Lower lobe of right lung (tissue), 2 donors: ENCODE measurements at regions not wholly inside any gene's neighbourhood (a gene's known extent, or its start where the extent isn't known, plus 50 kb on each side); places are given as distances from the start of the nearest gene placed in this dataset.

Experiments used
- ATAC-seq, 2 donors: fragments of 200-7000 bp; cut with Tn5 transposase; one replicate each; pipeline ENCODE4 v1.9.1; 2020 to 2022; ENCODE audit warnings: mild to moderate bottlenecking in 2 of 2, moderate library complexity in 2 of 2
- DNase-seq: peaks from one replicate; pipeline ENCODE4 v3.0.0-alpha.2; 2020
- H3K27ac ChIP-seq: fragments of 200-600 bp; one replicate; pipeline ENCODE4 v1.8.0; 2022
- H3K27me3 ChIP-seq: fragments of 200-600 bp; one replicate; pipeline ENCODE4 v1.8.0; 2022; ENCODE audit warnings: low read depth
- H3K36me3 ChIP-seq: fragments of 200-600 bp; one replicate; pipeline ENCODE4 v1.8.0; 2022; ENCODE audit warnings: mild to moderate bottlenecking
- H3K4me1 ChIP-seq: fragments of 200-600 bp; one replicate; pipeline ENCODE4 v1.8.0; 2022
- H3K4me3 ChIP-seq: fragments of 200-600 bp; one replicate; pipeline ENCODE4 v1.8.0; 2022; ENCODE audit warnings: mild to moderate bottlenecking
- H3K9me3 ChIP-seq: fragments of 200-600 bp; one replicate; pipeline ENCODE4 v1.8.0; 2022
- CTCF ChIP-seq: fragments of 200-600 bp; IDR thresholded peaks from one replicate; pipeline ENCODE4 v1.8.0; 2022; ENCODE audit warnings: antibody characterized with exemption, mild to moderate bottlenecking
- intact Hi-C: fragments of 100-400 bp; cut with DNase I; formaldehyde crosslinking; loops from one replicate; pipeline ENCODE4 v1.11.0; 2022
- donor health status: DM: no; HTN: yes; CAD: no; lungs with severe emphysema.

GRCh38 chr12:38538319-38538718, 221.7 kb downstream of the ALG10B start:
- TF ChIP-seq CTCF: no peak
- DNase-seq (no peak), ATAC-seq (no peak)
- Histone ChIP-seq H3K27me3 (no peaks in the 10 kb centered on the region), H3K36me3 (no peaks in the 10 kb centered on the region), H3K27ac (no peak overlapping the region), H3K4me1 (no peaks in the 10 kb centered on the region), H3K4me3 (no peak overlapping the region), H3K9me3 (no peaks in the 10 kb centered on the region)
- intact Hi-C loops: no loop called here

DNA sequence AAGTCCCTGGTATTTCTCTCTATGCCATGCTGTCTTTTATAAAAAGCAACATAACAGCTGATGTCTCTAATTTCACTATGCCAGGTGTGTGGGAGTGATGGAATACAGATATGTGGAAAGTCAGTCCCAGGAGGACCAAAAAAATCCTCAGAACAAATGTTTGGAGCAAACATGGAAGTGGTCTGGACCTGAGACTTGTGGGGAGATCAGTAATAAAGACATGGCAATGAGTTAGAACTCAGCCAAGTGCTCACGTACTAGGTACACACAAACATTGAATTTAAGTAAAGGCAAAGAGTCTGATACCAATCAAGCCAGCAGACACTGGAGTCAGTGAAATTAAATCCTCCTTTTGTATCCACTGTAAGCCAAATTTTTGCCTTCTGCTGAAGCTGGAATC, 223.6 kb downstream of the ALG10B start:
- Histone ChIP-seq H3K4me3 (no peak overlapping the region), H3K36me3 (no peaks in the 10 kb centered on the region), H3K9me3 (no peaks in the 10 kb centered on the region), H3K27ac (no peak overlapping the region), H3K4me1 (no peaks in the 10 kb centered on the region), H3K27me3 (no peaks in the 10 kb centered on the region)
- no peak for TF ChIP-seq CTCF
- no peak for DNase-seq
- no peak for ATAC-seq
- intact Hi-C loops: no loop called here

DNA sequence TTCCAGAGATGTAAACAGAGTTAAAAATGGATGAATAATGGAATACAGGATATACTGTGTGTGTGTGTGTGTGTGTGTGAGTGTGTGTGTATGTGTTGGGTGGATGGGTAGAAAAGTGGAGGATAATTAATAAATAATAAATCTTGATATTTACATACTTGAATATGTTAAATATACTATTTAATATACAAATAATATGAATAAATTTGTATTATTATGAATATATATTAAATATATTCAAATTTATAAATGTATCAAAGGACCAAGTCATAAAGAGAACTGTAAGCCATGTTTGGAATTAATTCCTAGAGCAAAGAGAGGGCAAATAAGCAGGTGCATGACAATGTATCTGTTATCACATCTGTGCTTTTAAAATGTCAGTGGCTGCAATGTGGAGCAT, 225.3 kb downstream of the ALG10B start:
- H3K27me3 ChIP-seq: no peaks in the 10 kb centered on the region
- DNase-seq (no peak), ATAC-seq (no peak)
- H3K4me1 ChIP-seq: no peaks in the 10 kb centered on the region
- H3K9me3 ChIP-seq: no peaks in the 10 kb centered on the region
- TF ChIP-seq CTCF: no peak
- H3K36me3 ChIP-seq: no peaks in the 10 kb centered on the region
- H3K4me3 ChIP-seq: no peak overlapping the region
- H3K27ac ChIP-seq: no peak overlapping the region
- intact Hi-C loops: no loop called here

GRCh38 chr12:38543151-38543550, 226.6 kb downstream of the ALG10B start:
- intact Hi-C loops: no loop called here
- DNase-seq (peak; percentile 46), ATAC-seq (peak; percentile 85 to 90)
- no peaks in the 10 kb centered on the region for H3K36me3 ChIP-seq
- no peaks in the 10 kb centered on the region for H3K27me3 ChIP-seq
- no peaks in the 10 kb centered on the region for H3K9me3 ChIP-seq
- H3K4me1 ChIP-seq: no peaks in the 10 kb centered on the region
- H3K4me3 ChIP-seq: no peak overlapping the region
- no peak for TF ChIP-seq CTCF
- H3K27ac ChIP-seq: no peak overlapping the region

DNA sequence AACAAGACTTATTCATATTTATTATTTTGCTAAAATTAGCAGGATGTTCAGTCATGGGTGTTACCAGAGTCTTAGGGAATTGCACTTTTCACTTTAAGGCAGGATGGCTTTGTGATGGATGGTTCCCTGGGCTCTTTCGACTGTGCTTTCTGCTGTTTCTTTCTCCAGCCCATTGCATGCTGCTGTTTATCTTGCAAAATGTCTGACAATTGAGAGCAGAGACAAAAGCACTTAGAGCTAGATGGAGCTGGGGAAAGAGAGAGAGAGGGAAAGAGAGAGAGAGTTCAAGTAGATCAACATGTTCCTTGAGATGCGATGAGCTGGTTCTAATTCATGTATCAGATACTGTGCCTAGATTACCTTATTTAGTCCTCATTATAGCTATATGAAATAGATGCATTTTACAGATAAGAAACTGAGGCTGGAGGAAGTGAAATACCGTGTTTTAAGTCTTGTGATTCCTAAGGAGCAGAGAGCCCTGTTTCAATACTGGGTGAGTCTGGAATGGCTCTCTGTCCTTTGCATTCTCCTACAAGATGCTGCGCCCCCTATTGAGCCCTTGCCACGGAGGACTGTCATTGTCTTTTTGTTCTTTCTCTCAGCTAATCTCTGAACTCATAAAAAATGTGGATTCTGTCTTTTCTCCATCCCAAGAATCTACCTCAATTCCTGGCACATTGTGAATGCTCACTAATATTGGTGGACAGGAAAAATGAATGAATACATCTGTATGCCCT, 227.9 kb downstream of the ALG10B start:
- Histone ChIP-seq H3K27ac (no peak overlapping the region), H3K36me3 (no peaks in the 10 kb centered on the region), H3K4me1 (no peaks in the 10 kb centered on the region), H3K4me3 (no peak overlapping the region), H3K9me3 (no peaks in the 10 kb centered on the region), H3K27me3 (no peaks in the 10 kb centered on the region)
- ATAC-seq (no peak), DNase-seq (no peak)
- intact Hi-C loops: no loop called here
- no peak for TF ChIP-seq CTCF
